RWPE2 (cell line): ENCODE measurements at regions not wholly inside any gene's neighbourhood (a gene's known extent, or its start where the extent isn't known, plus 50 kb on each side); places are given as distances from the start of the nearest gene placed in this dataset.

Experiments
- ATAC-seq: fragments of 200-7000 bp; cut with Tn5 transposase; 3 replicates; pipeline ENCODE4 v1.9.1; 2021; ENCODE audit warnings: low read depth
- DNase-seq: peaks from one replicate; pipeline ENCODE4 v3.0.0-alpha.2; 2020; ENCODE audit warnings: low spot score
- H3K27ac ChIP-seq: fragments of 450-650 bp; 2 replicates; pipeline ENCODE4 v1.5.1; 2017; ENCODE audit warnings: mild to moderate bottlenecking; ENCODE audit not compliant: poor library complexity, severe bottlenecking
- H3K27me3 ChIP-seq: fragments of 250-450 bp; sonication (Bioruptor Pico); 2 replicates; pipeline ENCODE4 v1.5.1; 2021; ENCODE audit warnings: mild to moderate bottlenecking, moderate library complexity; ENCODE audit not compliant: insufficient read depth, poor library complexity, severe bottlenecking
- H3K36me3 ChIP-seq: fragments of 250-450 bp; sonication (Bioruptor Pico); 2 replicates; pipeline ENCODE4 v1.5.1; 2020; ENCODE audit warnings: low read depth, mild to moderate bottlenecking, moderate library complexity
- H3K4me1 ChIP-seq: fragments of 250-450 bp; sonication (Bioruptor Pico); 2 replicates; pipeline ENCODE4 v1.5.1; 2021; ENCODE audit warnings: mild to moderate bottlenecking, moderate library complexity; ENCODE audit not compliant: insufficient read depth, poor library complexity, severe bottlenecking
- H3K4me3 ChIP-seq: fragments of 250-450 bp; sonication (Bioruptor Pico); 2 replicates; pipeline ENCODE4 v1.5.1; 2021; ENCODE audit warnings: mild to moderate bottlenecking, moderate library complexity; ENCODE audit not compliant: severe bottlenecking
- H3K9me3 ChIP-seq: fragments of 250-450 bp; sonication (Bioruptor Pico); 2 replicates; pipeline ENCODE4 v1.5.1; 2021; ENCODE audit warnings: mild to moderate bottlenecking, moderate library complexity; ENCODE audit not compliant: severe bottlenecking
- CTCF ChIP-seq: fragments of 450-650 bp; IDR thresholded peaks from one replicate; pipeline ENCODE4 v1.5.1; 2017; ENCODE audit warnings: mild to moderate bottlenecking, moderate library complexity; ENCODE audit not compliant: poor library complexity, severe bottlenecking

DNA sequence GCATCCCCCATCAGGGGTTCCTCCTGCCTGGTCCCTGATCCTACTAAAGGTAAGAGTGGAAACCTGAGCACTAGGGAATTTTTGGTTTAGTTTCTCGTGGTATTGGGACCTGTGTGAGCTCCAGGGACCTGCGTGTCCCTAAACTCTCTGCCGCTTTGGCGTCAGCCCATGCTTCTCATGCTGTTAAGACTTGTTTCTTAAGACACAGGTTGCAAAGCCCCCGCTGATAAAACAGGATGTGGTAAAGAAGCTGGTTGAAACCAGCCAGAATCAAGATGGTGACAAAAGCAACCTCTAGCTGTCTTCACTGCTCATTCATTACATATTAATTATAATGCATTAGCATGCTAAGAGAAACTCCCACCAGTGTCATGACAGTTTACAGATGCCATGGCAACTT is 64.6 kb downstream of the LYZL4 start:
- Histone ChIP-seq H3K9me3 (no peaks in the 10 kb centered on the region), H3K4me1 (no peaks in the 10 kb centered on the region), H3K27ac (no peak overlapping the region), H3K4me3 (no peak overlapping the region), H3K36me3 (no peaks in the 10 kb centered on the region), H3K27me3 (no peaks in the 10 kb centered on the region)
- no peak for ATAC-seq
- TF ChIP-seq CTCF = no peak
- no peak for DNase-seq

DNA sequence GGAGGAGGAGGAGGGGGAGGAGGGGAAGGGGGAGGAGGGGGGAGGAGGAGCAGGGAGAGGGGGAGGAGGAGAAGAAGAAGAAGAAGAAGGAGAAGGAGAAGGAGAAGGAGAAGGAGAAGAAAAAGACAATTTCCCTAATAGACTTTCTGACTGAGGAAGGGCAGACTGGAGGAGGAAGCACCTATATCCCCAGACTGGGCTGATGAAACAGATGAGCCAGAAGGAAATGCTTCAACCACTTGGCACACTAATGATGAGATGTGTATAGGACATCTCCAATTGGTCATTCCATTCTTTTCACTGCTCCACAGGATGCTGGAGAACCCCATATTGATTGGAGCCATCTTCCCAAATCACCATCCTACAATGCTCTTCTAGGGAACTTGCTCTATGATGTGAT is 69.9 kb downstream of the LYZL4 start:
- Histone ChIP-seq H3K27ac (no peak overlapping the region), H3K27me3 (no peaks in the 10 kb centered on the region), H3K4me3 (no peak overlapping the region), H3K4me1 (no peaks in the 10 kb centered on the region), H3K36me3 (no peaks in the 10 kb centered on the region), H3K9me3 (no peaks in the 10 kb centered on the region)
- TF ChIP-seq CTCF = no peak
- no peak for DNase-seq
- ATAC-seq = peak; percentile 81; the same call in 2 of the 3 replicates

DNA sequence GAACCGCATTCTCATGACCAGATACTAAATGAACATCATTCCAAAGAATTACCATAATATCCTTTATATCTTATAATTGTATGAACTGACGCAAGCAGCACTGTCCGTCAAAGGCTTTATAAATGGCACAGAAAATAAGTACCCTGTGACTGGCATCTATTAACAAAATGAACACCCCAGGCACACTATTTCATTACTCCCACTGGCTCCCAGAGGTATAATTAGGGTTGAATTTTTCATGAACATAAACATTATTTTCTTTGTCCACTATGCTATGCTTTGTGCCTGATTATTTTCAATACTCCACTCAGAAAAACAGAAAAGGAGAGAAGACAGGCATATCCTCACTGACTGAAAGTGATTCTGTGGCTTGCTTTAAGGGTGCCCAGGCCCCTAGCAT is 71.1 kb downstream of the LYZL4 start:
- no peak overlapping the region for H3K27ac ChIP-seq
- H3K36me3 ChIP-seq = no peaks in the 10 kb centered on the region
- H3K27me3 ChIP-seq = no peaks in the 10 kb centered on the region
- H3K4me3 ChIP-seq = no peak overlapping the region
- no peaks in the 10 kb centered on the region for H3K4me1 ChIP-seq
- H3K9me3 ChIP-seq = no peaks in the 10 kb centered on the region
- DNase-seq = no peak
- no peak for ATAC-seq
- no peak for TF ChIP-seq CTCF

DNA sequence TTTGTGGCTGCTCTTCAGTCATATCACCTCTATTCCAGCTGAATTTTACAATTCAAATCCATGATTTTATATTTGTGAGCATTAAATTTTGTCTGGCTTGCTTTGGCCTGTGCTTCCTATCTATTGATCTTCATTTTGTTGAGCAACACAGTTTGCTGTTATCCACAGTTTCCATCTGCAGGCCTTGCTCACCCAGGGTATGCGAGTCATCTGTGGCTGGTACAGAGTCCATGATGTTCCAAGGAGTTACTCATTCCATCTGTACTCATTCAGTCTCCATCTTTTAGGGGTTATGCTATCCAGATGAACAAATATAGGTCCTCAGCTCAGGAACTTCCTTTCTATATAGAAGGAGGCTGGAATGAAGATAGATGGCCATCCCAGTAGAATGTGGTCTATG is 70.1 kb upstream of the CCK start:
- TF ChIP-seq CTCF = no peak
- ATAC-seq = peak; percentile 44; the same call in 1 of the 3 replicates
- DNase-seq = no peak
- no peaks in the 10 kb centered on the region for H3K27me3 ChIP-seq
- no peaks in the 10 kb centered on the region for H3K9me3 ChIP-seq
- H3K27ac ChIP-seq = no peak overlapping the region
- H3K4me1 ChIP-seq = no peaks in the 10 kb centered on the region
- H3K4me3 ChIP-seq = no peak overlapping the region
- H3K36me3 ChIP-seq = no peaks in the 10 kb centered on the region

DNA sequence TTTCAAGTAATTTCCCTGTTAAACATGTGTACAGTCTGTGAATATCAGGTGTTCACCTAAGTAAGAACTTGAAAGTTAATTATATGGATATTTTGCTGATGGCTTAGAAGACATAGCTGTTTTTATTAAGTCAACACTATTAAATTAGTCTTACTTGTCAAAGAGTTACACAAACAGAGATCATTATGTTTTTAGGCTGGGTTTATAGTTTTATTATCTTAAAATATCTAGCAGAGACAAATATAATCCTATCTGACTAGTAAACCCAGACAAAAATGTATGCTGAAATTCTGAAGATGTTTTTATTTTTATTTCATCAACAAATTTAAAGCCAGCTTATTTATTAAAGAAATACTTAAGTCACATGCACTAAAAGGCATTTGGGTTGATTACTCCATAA is 51.2 kb upstream of the CCK start:
- no peaks in the 10 kb centered on the region for H3K27me3 ChIP-seq
- H3K4me3 ChIP-seq = no peak overlapping the region
- H3K9me3 ChIP-seq = peaks cover 19% of the 10 kb centered on the region
- no peak for TF ChIP-seq CTCF
- H3K4me1 ChIP-seq = no peaks in the 10 kb centered on the region
- ATAC-seq (no peak), DNase-seq (no peak)
- no peak overlapping the region for H3K27ac ChIP-seq
- H3K36me3 ChIP-seq = no peaks in the 10 kb centered on the region
